Right lobe of liver (tissue), 4 donors: ENCODE measurements at regions not wholly inside any gene's neighbourhood (a gene's known extent, or its start where the extent isn't known, plus 50 kb on each side); places are given as distances from the start of the nearest gene placed in this dataset.

Source experiments
- POLR2A ChIP-seq: fragments of 450-650 bp; IDR thresholded peaks from one replicate; pipeline ENCODE4 v1.6.1; 2017; ENCODE audit warnings: antibody characterized with exemption, mild to moderate bottlenecking
- TF ChIP-seq, protein P1 (sequence below), 4 donors: fragments of 200-600 bp in 3 of 4; fragments of 450-650 bp in 1 of 4; IDR thresholded peaks; one replicate each; pipeline versions ENCODE4 v1.5.1 to v1.8.0; 2016 to 2022; ENCODE audit warnings: antibody characterized with exemption in 4 of 4, mild to moderate bottlenecking in 2 of 4
- donor health status: DM: no; HTN: no; CAD: no.
- donor health status: DM: no; HTN: no; CAD: no.
- donor health status: DM: no; HTN: yes; CAD: no.

DNA sequence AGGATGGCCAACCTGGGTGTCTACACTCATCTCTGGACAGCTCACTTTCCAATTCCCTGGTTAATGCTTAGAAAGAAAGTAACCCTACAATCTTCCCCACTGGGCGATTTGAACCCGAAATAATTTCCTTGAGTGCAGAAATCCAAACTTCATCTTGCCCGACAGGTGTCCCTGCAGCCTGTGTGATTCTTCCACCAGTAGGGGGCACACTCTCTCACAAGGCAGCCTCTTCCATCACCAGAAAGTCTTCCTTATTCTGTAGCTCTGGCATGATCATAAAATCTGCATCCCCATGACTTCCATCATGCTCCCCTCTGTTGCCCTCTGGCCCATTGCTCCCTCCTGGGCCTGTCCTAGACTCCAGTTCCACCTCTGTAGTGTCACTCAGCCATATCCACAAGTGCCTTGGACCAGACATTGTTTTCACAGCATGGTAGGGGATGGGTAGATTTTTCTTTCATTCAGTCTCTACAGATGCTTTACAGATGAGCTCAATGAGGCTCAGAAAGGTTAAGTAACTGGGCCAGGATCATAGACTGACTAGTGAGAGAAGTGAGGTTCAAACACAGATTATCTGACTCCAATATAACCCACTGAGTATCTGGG is 170.4 kb upstream of the SPTLC3 start:
- TF ChIP-seq, protein P1, sequence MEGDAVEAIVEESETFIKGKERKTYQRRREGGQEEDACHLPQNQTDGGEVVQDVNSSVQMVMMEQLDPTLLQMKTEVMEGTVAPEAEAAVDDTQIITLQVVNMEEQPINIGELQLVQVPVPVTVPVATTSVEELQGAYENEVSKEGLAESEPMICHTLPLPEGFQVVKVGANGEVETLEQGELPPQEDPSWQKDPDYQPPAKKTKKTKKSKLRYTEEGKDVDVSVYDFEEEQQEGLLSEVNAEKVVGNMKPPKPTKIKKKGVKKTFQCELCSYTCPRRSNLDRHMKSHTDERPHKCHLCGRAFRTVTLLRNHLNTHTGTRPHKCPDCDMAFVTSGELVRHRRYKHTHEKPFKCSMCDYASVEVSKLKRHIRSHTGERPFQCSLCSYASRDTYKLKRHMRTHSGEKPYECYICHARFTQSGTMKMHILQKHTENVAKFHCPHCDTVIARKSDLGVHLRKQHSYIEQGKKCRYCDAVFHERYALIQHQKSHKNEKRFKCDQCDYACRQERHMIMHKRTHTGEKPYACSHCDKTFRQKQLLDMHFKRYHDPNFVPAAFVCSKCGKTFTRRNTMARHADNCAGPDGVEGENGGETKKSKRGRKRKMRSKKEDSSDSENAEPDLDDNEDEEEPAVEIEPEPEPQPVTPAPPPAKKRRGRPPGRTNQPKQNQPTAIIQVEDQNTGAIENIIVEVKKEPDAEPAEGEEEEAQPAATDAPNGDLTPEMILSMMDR (IDR thresholded peaks at IDR 0.05) = peak in 1 of 4 donors; percentile 34
- no peak for TF ChIP-seq POLR2A
